CD14-positive monocyte (primary cell): ENCODE measurements at regions not wholly inside any gene's neighbourhood (a gene's known extent, or its start where the extent isn't known, plus 50 kb on each side); places are given as distances from the start of the nearest gene placed in this dataset.

Experiments used
- DNase-seq, 3 donors: peaks; one replicate each; pipeline ENCODE4 v3.0.0-alpha.2; 2011 to 2022
- H2AFZ ChIP-seq: 2 replicates; pipeline ENCODE4 v1.6.0; 2012; ENCODE audit warnings: mild to moderate bottlenecking, low read depth, low read length, inconsistent platforms; ENCODE audit not compliant: insufficient read depth, poor library complexity, severe bottlenecking
- H3K27ac ChIP-seq, 2 donors: 1 replicate in 1 of 2; 2 replicates in 1 of 2; pipeline ENCODE4 v1.5.1; 2012 to 2013; ENCODE audit warnings: low read length in 2 of 2, control low read depth in 1 of 2, inconsistent platforms in 1 of 2, low read depth in 1 of 2, mild to moderate bottlenecking in 1 of 2
- H3K27me3 ChIP-seq, 2 donors: one replicate each; pipeline versions ENCODE4 v1.6.0 to v1.6.1; 2011 to 2013; ENCODE audit warnings: low read length in 2 of 2; ENCODE audit not compliant: control insufficient read depth in 2 of 2, insufficient read depth in 2 of 2
- H3K36me3 ChIP-seq, 2 donors: replicated peaks in 1 of 2; 1 replicate in 1 of 2; 2 replicates in 1 of 2; pipeline versions ENCODE4 v1.5.1 to v1.6.1; 2012 to 2013; ENCODE audit warnings: low read length in 2 of 2, control low read depth in 1 of 2, inconsistent platforms in 1 of 2, mild to moderate bottlenecking in 1 of 2; ENCODE audit not compliant: insufficient read depth in 2 of 2, control insufficient read depth in 1 of 2
- H3K4me1 ChIP-seq, 2 donors: 1 replicate in 1 of 2; 2 replicates in 1 of 2; pipeline versions ENCODE4 v1.5.1 to v1.6.1; 2012 to 2013; ENCODE audit warnings: low read length in 2 of 2, control low read depth in 1 of 2, inconsistent platforms in 1 of 2, mild to moderate bottlenecking in 1 of 2, moderate library complexity in 1 of 2; ENCODE audit not compliant: insufficient read depth in 2 of 2, control insufficient read depth in 1 of 2
- H3K4me2 ChIP-seq: replicated peaks from 2 replicates; pipeline ENCODE3; 2012; ENCODE audit warnings: low read length, moderate library complexity, mild to moderate bottlenecking; ENCODE audit not compliant: poor library complexity, severe bottlenecking; ENCODE audit errors: extremely low read depth
- H3K4me3 ChIP-seq, 3 experiments: fragments of 200-600 bp in 1 of 3; sonication (generic) in 1 of 3; replicated peaks in 1 of 3; 1 replicate in 2 of 3; 2 replicates in 1 of 3; pipeline ENCODE4 v1.5.1; 2011 to 2013; ENCODE audit warnings: low read length in 3 of 3, mild to moderate bottlenecking in 3 of 3, control low read depth in 2 of 3, low read depth in 2 of 3, inconsistent platforms in 1 of 3, moderate library complexity in 1 of 3
- H3K79me2 ChIP-seq: 2 replicates; pipeline ENCODE4 v1.6.0; 2012; ENCODE audit warnings: mild to moderate bottlenecking, control low read depth, inconsistent platforms, low read length, moderate library complexity; ENCODE audit not compliant: insufficient read depth
- H3K9ac ChIP-seq: 2 replicates; pipeline ENCODE4 v1.6.0; 2017; ENCODE audit warnings: low read length, mild to moderate bottlenecking; ENCODE audit not compliant: insufficient read depth, poor library complexity, severe bottlenecking
- H3K9me3 ChIP-seq, 2 donors: replicated peaks in 1 of 2; 1 replicate in 1 of 2; 2 replicates in 1 of 2; pipeline versions ENCODE4 v1.5.1 to v1.6.1; 2012 to 2013; ENCODE audit warnings: low read length in 2 of 2, control low read depth in 1 of 2; ENCODE audit not compliant: control insufficient read depth in 1 of 2, insufficient read depth in 1 of 2
- H4K20me1 ChIP-seq: 2 replicates; pipeline ENCODE4 v1.6.0; 2012; ENCODE audit warnings: mild to moderate bottlenecking, low read length, control low read depth, moderate library complexity; ENCODE audit not compliant: insufficient read depth
- H3K27ac Mint-ChIP-seq, 7 donors: one replicate each; pipeline ENCODE4 v1.8.0; 2020; ENCODE audit warnings: mild to moderate bottlenecking in 7 of 7, mixed read lengths in 7 of 7, moderate library complexity in 6 of 7, inconsistent platforms in 2 of 7
- H3K27me3 Mint-ChIP-seq, 3 donors: one replicate each; pipeline ENCODE4 v1.8.0; 2021 to 2022; ENCODE audit warnings: low read depth in 3 of 3, mild to moderate bottlenecking in 3 of 3, mixed read lengths in 3 of 3, moderate library complexity in 3 of 3, inconsistent platforms in 1 of 3
- H3K36me3 Mint-ChIP-seq, 2 donors: one replicate each; pipeline ENCODE4 v1.8.0; 2020; ENCODE audit warnings: mixed read lengths in 2 of 2, inconsistent platforms in 1 of 2, mild to moderate bottlenecking in 1 of 2
- H3K4me1 Mint-ChIP-seq: one replicate; pipeline ENCODE4 v1.8.0; 2020; ENCODE audit warnings: mild to moderate bottlenecking, mixed read lengths
- H3K4me3 Mint-ChIP-seq, 2 donors: one replicate each; pipeline ENCODE4 v1.8.0; 2020; ENCODE audit warnings: mild to moderate bottlenecking in 2 of 2, mixed read lengths in 2 of 2, moderate library complexity in 1 of 2
- H3K9me3 Mint-ChIP-seq, 7 donors: one replicate each; pipeline ENCODE4 v1.8.0; 2020 to 2022; ENCODE audit warnings: mixed read lengths in 7 of 7, mild to moderate bottlenecking in 6 of 7, moderate library complexity in 6 of 7, inconsistent platforms in 2 of 7
- CTCF ChIP-seq: fragments of 200-600 bp; IDR thresholded peaks from one replicate; pipeline ENCODE4 v1.8.0; 2022; ENCODE audit warnings: antibody characterized with exemption, mild to moderate bottlenecking
- WGBS: methylation state at CpG from one replicate; pipeline ENCODE4 v1.1.5; 2013; ENCODE audit warnings: missing lambda C conversion rate; ENCODE audit not compliant: insufficient coverage; 5-methylcytosine and 5-hydroxymethylcytosine counted together
- intact Hi-C, 2 donors: fragments of 100-400 bp; cut with micrococcal nuclease; formaldehyde crosslinking; loops; one replicate each; pipeline versions ENCODE4 v1.15.0 to v1.15.1; 2023

GRCh38 chr3:168540726-168541125, 445.0 kb upstream of the GOLIM4 start:
- Mint-ChIP-seq H3K27me3 (no peaks in the 10 kb centered on the region), H3K27ac (no peak overlapping the region), H3K9me3 (peaks cover 0 to 4% (median 0%) of the 10 kb centered on the region in 7 donors), H3K36me3 (no peaks in the 10 kb centered on the region), H3K4me1 (no peaks in the 10 kb centered on the region), H3K4me3 (no peak overlapping the region)
- TF ChIP-seq CTCF: no peak
- no peak overlapping the region for H3K27ac ChIP-seq
- H4K20me1 ChIP-seq: no peaks in the 10 kb centered on the region
- no peaks in the 10 kb centered on the region for H3K9me3 ChIP-seq
- no peak overlapping the region for H3K9ac ChIP-seq
- intact Hi-C loops: no loop called here
- no peak overlapping the region for H2AFZ ChIP-seq
- WGBS: no CpG with 5 or more reads among the region's 2 CpGs
- H3K79me2 ChIP-seq: no peaks in the 10 kb centered on the region
- no peaks in the 10 kb centered on the region for H3K27me3 ChIP-seq
- H3K4me2 ChIP-seq: no peak overlapping the region
- no peak for DNase-seq
- H3K4me3 ChIP-seq: no peak overlapping the region
- no peaks in the 10 kb centered on the region for H3K36me3 ChIP-seq
- H3K4me1 ChIP-seq: no peaks in the 10 kb centered on the region

GRCh38 chr3:168539909-168540308, 444.2 kb upstream of the GOLIM4 start:
- H3K9me3 Mint-ChIP-seq: peaks cover 0 to 4% (median 0%) of the 10 kb centered on the region in 7 donors
- Histone ChIP-seq H3K36me3 (no peaks in the 10 kb centered on the region), H3K9ac (no peak overlapping the region), H3K9me3 (no peaks in the 10 kb centered on the region), H2AFZ (no peak overlapping the region), H3K79me2 (no peaks in the 10 kb centered on the region), H3K4me1 (no peaks in the 10 kb centered on the region), H4K20me1 (no peaks in the 10 kb centered on the region), H3K4me3 (no peak overlapping the region), H3K27me3 (no peaks in the 10 kb centered on the region), H3K27ac (no peak overlapping the region), H3K4me2 (no peak overlapping the region)
- no peaks in the 10 kb centered on the region for H3K36me3 Mint-ChIP-seq
- WGBS: no CpG with 5 or more reads among the region's 1 CpG
- intact Hi-C loops: no loop called here
- no peak for TF ChIP-seq CTCF
- no peak overlapping the region for H3K4me3 Mint-ChIP-seq
- no peaks in the 10 kb centered on the region for H3K4me1 Mint-ChIP-seq
- no peak overlapping the region for H3K27ac Mint-ChIP-seq
- DNase-seq: no peak
- no peaks in the 10 kb centered on the region for H3K27me3 Mint-ChIP-seq
